Neural cell (in vitro differentiated cells): ENCODE measurements at regions not wholly inside any gene's neighbourhood (a gene's known extent, or its start where the extent isn't known, plus 50 kb on each side); places are given as distances from the start of the nearest gene placed in this dataset.
A peak's percentile ranks its signal among the peaks of the same experiment; 100 is the strongest.

Experiments used
- H2AFZ ChIP-seq: fragments of 200-600, 300-800 bp; sonication (generic), shearing (Covaris generic); 2 replicates; pipeline ENCODE4 v1.6.0; 2014; ENCODE audit warnings: low read depth, mild to moderate bottlenecking, antibody characterized with exemption, low read length, moderate library complexity
- H3F3A ChIP-seq: fragments of 200-600 bp; shearing (Covaris generic); 2 replicates; pipeline ENCODE4 v1.6.1; 2016; ENCODE audit warnings: mild to moderate bottlenecking, moderate library complexity, mixed read lengths, antibody characterized with exemption, low read length; ENCODE audit not compliant: insufficient read depth, poor library complexity, severe bottlenecking
- H3K27ac ChIP-seq: fragments of 200-600, 300-800 bp; sonication (generic), shearing (Covaris generic); 2 replicates; pipeline ENCODE4 v1.5.1; 2014; ENCODE audit warnings: mild to moderate bottlenecking, low read length, moderate library complexity
- H3K27me3 ChIP-seq: fragments of 300-800, 200-600 bp; sonication (generic), shearing (Covaris generic); 2 replicates; pipeline ENCODE4 v1.6.0; 2014; ENCODE audit warnings: mild to moderate bottlenecking, low read depth, low read length, moderate library complexity; ENCODE audit not compliant: insufficient read depth
- H3K36me3 ChIP-seq: fragments of 300-800, 200-600 bp; sonication (generic), shearing (Covaris generic); 2 replicates; pipeline ENCODE4 v1.5.1; 2014; ENCODE audit warnings: mild to moderate bottlenecking, antibody characterized with exemption, low read length, moderate library complexity; ENCODE audit not compliant: insufficient read depth
- H3K4me2 ChIP-seq: fragments of 300-800, 200-600 bp; sonication (generic), shearing (Covaris generic); 2 replicates; pipeline ENCODE4 v1.6.0; 2014; ENCODE audit warnings: mild to moderate bottlenecking, low read length
- H3K4me3 ChIP-seq: fragments of 300-800, 200-600 bp; sonication (generic), shearing (Covaris generic); 2 replicates; pipeline ENCODE4 v1.5.1; 2014; ENCODE audit warnings: mild to moderate bottlenecking, low read length, moderate library complexity
- H3K79me2 ChIP-seq: fragments of 200-600 bp; shearing (Covaris generic); replicated peaks from 2 replicates; pipeline ENCODE4 v1.6.0; 2014; ENCODE audit warnings: mild to moderate bottlenecking, low read length, moderate library complexity; ENCODE audit not compliant: insufficient read depth
- H3K9ac ChIP-seq: fragments of 300-800, 200-600 bp; sonication (generic), shearing (Covaris generic); 2 replicates; pipeline ENCODE4 v1.6.1; 2016; ENCODE audit warnings: mild to moderate bottlenecking, low read length, mixed read lengths
- H3K9me2 ChIP-seq: fragments of 200-600 bp; shearing (Covaris generic); 2 replicates; pipeline ENCODE4 v1.6.1; 2016; ENCODE audit warnings: mild to moderate bottlenecking, low read length, mixed read lengths; ENCODE audit not compliant: insufficient read depth
- H3K9me3 ChIP-seq: fragments of 200-600, 300-800 bp; sonication (generic), shearing (Covaris generic); 2 replicates; pipeline ENCODE4 v1.6.1; 2016; ENCODE audit warnings: mild to moderate bottlenecking, mixed run types, low read length, moderate library complexity, mixed read lengths
- H4K20me1 ChIP-seq: fragments of 200-600 bp; shearing (Covaris generic); 2 replicates; pipeline ENCODE4 v1.6.1; 2016; ENCODE audit warnings: mild to moderate bottlenecking, mixed run types; ENCODE audit not compliant: insufficient read depth
- CTCF ChIP-seq: fragments of 450-650 bp; IDR thresholded peaks from 2 replicates; pipeline ENCODE4 v1.5.1; 2014; ENCODE audit warnings: antibody characterized with exemption, mild to moderate bottlenecking, moderate library complexity; ENCODE audit not compliant: poor library complexity, severe bottlenecking
- EP300 ChIP-seq: fragments of 450-650 bp; conservative IDR thresholded peaks from 2 replicates; pipeline ENCODE4 v1.6.1; 2014; ENCODE audit warnings: antibody characterized with exemption, mild to moderate bottlenecking, moderate library complexity; ENCODE audit not compliant: poor library complexity, severe bottlenecking
- EZH2 ChIP-seq: fragments of 200-600, 300-800 bp; shearing (Covaris generic), sonication (generic); IDR thresholded peaks from 2 replicates; pipeline ENCODE4 v1.6.1; 2014; ENCODE audit warnings: antibody characterized with exemption, low read length, borderline replicate concordance, mild to moderate bottlenecking; ENCODE audit not compliant: insufficient read depth, poor library complexity, severe bottlenecking
- MXI1 ChIP-seq: fragments of 450-650 bp; conservative IDR thresholded peaks from 2 replicates; pipeline ENCODE4 v1.6.1; 2014; ENCODE audit warnings: antibody characterized with exemption, mild to moderate bottlenecking; ENCODE audit not compliant: poor library complexity, severe bottlenecking
- POLR2AphosphoS5 ChIP-seq: IDR thresholded peaks from 2 replicates; pipeline ENCODE4 v1.6.1; 2012
- RAD21 ChIP-seq: fragments of 450-650 bp; conservative IDR thresholded peaks from 2 replicates; pipeline ENCODE4 v1.6.1; 2014; ENCODE audit warnings: antibody characterized with exemption, mild to moderate bottlenecking, moderate library complexity
- REST ChIP-seq: IDR thresholded peaks from 2 replicates; pipeline ENCODE4 v1.6.1; 2012; ENCODE audit warnings: borderline replicate concordance
- SMC3 ChIP-seq: fragments of 450-650 bp; conservative IDR thresholded peaks from 2 replicates; pipeline ENCODE4 v1.6.1; 2014; ENCODE audit warnings: antibody characterized with exemption, mild to moderate bottlenecking, moderate library complexity; ENCODE audit not compliant: poor library complexity
- TAF1 ChIP-seq: IDR thresholded peaks from 2 replicates; pipeline ENCODE4 v1.6.1; 2012; ENCODE audit warnings: low read depth

- Histone ChIP-seq H3K27ac (no peak overlapping the region), H3K27me3 (no peaks in the 10 kb centered on the region), H3K9ac (no peak overlapping the region), H3K4me2 (no peak overlapping the region), H3F3A (no peaks in the 10 kb centered on the region), H3K9me2 (no peaks in the 10 kb centered on the region), H4K20me1 (no peaks in the 10 kb centered on the region), H3K79me2 (no peaks in the 10 kb centered on the region), H3K36me3 (no peaks in the 10 kb centered on the region), H2AFZ (no peak overlapping the region), H3K4me3 (no peak overlapping the region), H3K9me3 (no peaks in the 10 kb centered on the region)
- TF ChIP-seq RAD21 (peak; percentile 96), MXI1 (no peak), TAF1 (no peak), REST (no peak), SMC3 (peak; percentile 94), CTCF (peak; percentile 94), EP300 (no peak)
Measured at GRCh38 chr18:27605107-27605834, 420.2 kb upstream of the CHST9 start.

- no peak overlapping the region for H3K9ac ChIP-seq
- H2AFZ ChIP-seq: no peak overlapping the region
- H3K9me2 ChIP-seq: no peaks in the 10 kb centered on the region
- no peak overlapping the region for H3K27ac ChIP-seq
- H3K36me3 ChIP-seq: no peaks in the 10 kb centered on the region
- no peaks in the 10 kb centered on the region for H3F3A ChIP-seq
- H3K79me2 ChIP-seq: no peaks in the 10 kb centered on the region
- no peak overlapping the region for H3K4me2 ChIP-seq
- no peak overlapping the region for H3K4me3 ChIP-seq
- no peaks in the 10 kb centered on the region for H3K9me3 ChIP-seq
- TF ChIP-seq SMC3: no peak
- TF ChIP-seq REST: no peak
- TF ChIP-seq MXI1: no peak
- TF ChIP-seq POLR2AphosphoS5: no peak
- no peak for TF ChIP-seq CTCF
- TF ChIP-seq TAF1: no peak
- no peak for TF ChIP-seq EZH2
- TF ChIP-seq EP300: no peak
- no peak for TF ChIP-seq RAD21
- no peaks in the 10 kb centered on the region for H3K27me3 ChIP-seq
- no peaks in the 10 kb centered on the region for H4K20me1 ChIP-seq
Measured at GRCh38 chr18:27604583-27604982, 419.5 kb upstream of the CHST9 start.
